ENCODE measurements at regions not wholly inside any gene's neighbourhood (a gene's known extent, or its start where the extent isn't known, plus 50 kb on each side); places are given as distances from the start of the nearest gene placed in this dataset.
"Not testable (repeated sequence)": the region's sequence is repeated elsewhere in the genome, so short reads cannot be mapped to it uniquely, and the experiment has no call there.

DNA sequence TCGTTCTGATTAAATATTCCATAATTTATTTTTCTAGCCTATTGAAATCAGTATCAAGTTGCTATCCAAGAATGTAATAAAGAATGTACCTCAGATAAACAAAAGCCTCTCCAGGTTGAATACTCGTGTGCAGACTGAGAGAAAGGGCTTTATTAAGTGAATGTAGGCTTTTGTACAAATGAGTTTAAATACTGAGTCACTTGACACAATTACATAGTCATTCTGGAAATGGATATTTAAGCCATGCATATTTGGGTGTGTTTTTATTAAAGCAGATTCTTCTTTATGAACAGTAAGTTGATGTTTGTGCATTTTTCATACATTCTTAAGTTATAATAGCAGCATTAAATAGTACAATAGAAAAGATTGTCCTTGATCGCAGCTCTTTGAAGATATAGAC lies 139.8 kb upstream of the GK2 start:
- Histone ChIP-seq H3K27ac (no peak overlapping the region), H3K4me1 (no peaks in the 10 kb centered on the region), H3K27me3 (no peaks in the 10 kb centered on the region), H3K9me3 (peaks cover 0 to 20% (median 0%) of the 10 kb centered on the region in 11 donors), H3K36me3 (no peaks in the 10 kb centered on the region), H3K4me3 (no peak overlapping the region)
- TF ChIP-seq, protein P1, sequence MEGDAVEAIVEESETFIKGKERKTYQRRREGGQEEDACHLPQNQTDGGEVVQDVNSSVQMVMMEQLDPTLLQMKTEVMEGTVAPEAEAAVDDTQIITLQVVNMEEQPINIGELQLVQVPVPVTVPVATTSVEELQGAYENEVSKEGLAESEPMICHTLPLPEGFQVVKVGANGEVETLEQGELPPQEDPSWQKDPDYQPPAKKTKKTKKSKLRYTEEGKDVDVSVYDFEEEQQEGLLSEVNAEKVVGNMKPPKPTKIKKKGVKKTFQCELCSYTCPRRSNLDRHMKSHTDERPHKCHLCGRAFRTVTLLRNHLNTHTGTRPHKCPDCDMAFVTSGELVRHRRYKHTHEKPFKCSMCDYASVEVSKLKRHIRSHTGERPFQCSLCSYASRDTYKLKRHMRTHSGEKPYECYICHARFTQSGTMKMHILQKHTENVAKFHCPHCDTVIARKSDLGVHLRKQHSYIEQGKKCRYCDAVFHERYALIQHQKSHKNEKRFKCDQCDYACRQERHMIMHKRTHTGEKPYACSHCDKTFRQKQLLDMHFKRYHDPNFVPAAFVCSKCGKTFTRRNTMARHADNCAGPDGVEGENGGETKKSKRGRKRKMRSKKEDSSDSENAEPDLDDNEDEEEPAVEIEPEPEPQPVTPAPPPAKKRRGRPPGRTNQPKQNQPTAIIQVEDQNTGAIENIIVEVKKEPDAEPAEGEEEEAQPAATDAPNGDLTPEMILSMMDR (IDR thresholded peaks at IDR 0.05), result no peak
- WGBS, 2 donors, result 74 to 80% methylated on average over 3 of the region's 3 CpGs
- DNase-seq, result no peak
- intact Hi-C loops (cut with DNase I), result no loop called here
- ATAC-seq, result no peak

DNA sequence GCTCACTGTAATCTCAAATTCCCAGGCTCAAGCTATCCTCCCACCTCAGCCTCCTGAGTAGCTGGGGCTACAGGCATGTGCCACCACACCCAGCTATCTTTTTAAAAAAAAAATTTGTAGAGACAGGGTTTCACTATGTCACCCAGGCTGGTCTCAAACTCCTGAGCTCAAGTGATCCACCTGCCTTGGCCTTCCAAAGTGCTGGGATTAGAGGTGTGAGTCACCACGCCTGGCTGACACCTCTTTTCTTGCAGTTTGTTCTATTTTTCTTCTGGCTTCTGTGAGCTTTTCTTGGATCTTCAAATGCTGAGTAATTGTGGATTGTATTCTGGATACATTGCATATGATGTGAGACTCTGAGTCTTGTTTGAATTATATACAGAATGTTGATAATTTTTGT lies 137.3 kb upstream of the GK2 start:
- intact Hi-C loops (cut with DNase I); H3K4me1 ChIP-seq; H3K36me3 ChIP-seq; ATAC-seq; H3K4me3 ChIP-seq; H3K27me3 ChIP-seq; H3K27ac ChIP-seq; DNase-seq; H3K9me3 ChIP-seq: not testable (repeated sequence)
- WGBS, 2 donors, result 68 to 80% methylated on average over 1 of the region's 1 CpG

DNA sequence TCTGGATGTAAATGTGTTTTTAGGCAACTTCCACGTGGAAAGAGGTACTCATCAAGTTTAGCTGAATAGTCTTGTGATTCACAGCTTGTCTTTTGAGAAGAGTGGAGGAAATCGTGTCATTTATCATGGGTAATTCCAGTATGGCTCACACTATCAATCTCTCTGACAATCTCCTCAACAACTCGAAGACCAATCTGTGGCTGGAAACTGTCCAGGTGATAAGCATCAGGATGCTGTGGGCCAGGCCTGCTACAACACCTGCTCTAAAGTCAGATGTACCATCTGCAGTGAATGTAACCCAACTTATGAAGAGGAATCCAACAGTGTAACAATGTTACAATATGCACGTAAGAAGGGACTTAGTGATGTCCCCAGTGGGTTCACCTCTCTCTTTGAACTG lies 132.1 kb upstream of the GK2 start:
- 61 to 67% methylated on average over 4 of the region's 4 CpGs for WGBS, 2 donors
- TF ChIP-seq, protein P1 (IDR thresholded peaks at IDR 0.05), result no peak
- H3K4me3 ChIP-seq, result no peak overlapping the region
- no peak for ATAC-seq
- intact Hi-C loops (cut with DNase I), result no loop called here
- no peaks in the 10 kb centered on the region for H3K36me3 ChIP-seq
- no peaks in the 10 kb centered on the region for H3K27me3 ChIP-seq
- DNase-seq, result no peak
- no peaks in the 10 kb centered on the region for H3K9me3 ChIP-seq
- no peak overlapping the region for H3K27ac ChIP-seq
- no peaks in the 10 kb centered on the region for H3K4me1 ChIP-seq

DNA sequence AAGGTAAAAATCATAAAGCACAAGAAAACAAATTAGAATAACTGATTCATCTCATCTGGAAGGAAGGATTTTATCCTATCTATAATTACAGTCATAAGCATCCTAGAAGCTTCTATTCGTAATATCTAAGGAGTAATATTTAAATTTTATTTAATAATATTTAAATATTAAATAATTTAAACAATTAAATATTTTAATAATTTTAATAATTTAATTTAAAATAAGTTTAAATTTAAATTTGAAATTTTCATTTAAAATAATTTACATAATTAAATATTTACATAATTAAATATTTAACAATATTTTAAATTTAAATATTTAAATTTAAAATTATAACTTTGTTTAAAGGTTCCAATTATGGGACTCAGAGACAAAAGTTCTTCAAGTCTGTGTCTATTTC lies 127.5 kb upstream of the GK2 start:
- 83 to 88% methylated on average over 1 of the region's 1 CpG for WGBS, 2 donors
- DNase-seq (no peak), ATAC-seq (no peak)
- Histone ChIP-seq H3K4me3 (no peak overlapping the region), H3K4me1 (no peaks in the 10 kb centered on the region), H3K9me3 (no peaks in the 10 kb centered on the region), H3K27me3 (no peaks in the 10 kb centered on the region), H3K36me3 (no peaks in the 10 kb centered on the region), H3K27ac (no peak overlapping the region)
- TF ChIP-seq, protein P1 (IDR thresholded peaks at IDR 0.05), result no peak
- intact Hi-C loops (cut with DNase I), result no loop called here

DNA sequence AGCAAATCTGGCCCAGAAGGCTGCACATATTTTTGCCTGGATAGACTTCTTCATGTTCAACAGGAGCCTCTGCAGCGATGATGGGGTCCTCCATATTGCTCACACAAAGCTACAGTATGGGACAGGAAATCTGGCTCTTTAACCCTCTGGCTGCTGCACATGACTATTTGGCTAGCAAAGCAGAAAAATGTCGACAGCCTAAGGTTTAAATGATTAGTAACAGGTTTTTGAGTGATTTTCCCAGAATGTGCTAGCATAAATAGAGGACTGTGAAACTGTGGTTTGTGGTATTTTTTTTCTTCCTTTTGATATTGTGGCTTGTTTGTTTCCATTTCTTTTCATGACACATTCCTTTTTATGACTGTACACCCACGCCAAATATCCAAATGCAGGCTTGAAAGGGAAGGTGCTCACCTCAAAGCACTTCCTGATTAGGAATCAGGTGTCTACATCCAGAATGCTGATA lies 120.2 kb upstream of the GK2 start:
- H3K27me3 ChIP-seq, result no peaks in the 10 kb centered on the region
- no peaks in the 10 kb centered on the region for H3K36me3 ChIP-seq
- H3K9me3 ChIP-seq, result no peaks in the 10 kb centered on the region
- no peaks in the 10 kb centered on the region for H3K4me1 ChIP-seq
- DNase-seq, result no peak
- ATAC-seq, result no peak
- intact Hi-C loops (cut with DNase I), result no loop called here
- no peak overlapping the region for H3K27ac ChIP-seq
- TF ChIP-seq, protein P1 (IDR thresholded peaks at IDR 0.05), result no peak
- WGBS, 2 donors, result 66 to 74% methylated on average over 3 of the region's 3 CpGs
- H3K4me3 ChIP-seq, result no peak overlapping the region
